NCI-H2171 (cell line): ENCODE measurements at regions not wholly inside any gene's neighbourhood (a gene's known extent, or its start where the extent isn't known, plus 50 kb on each side); places are given as distances from the start of the nearest gene placed in this dataset.

Experiments used
- DNase-seq: peaks from one replicate; lab custom pipeline; 2025; lab: John Stamatoyannopoulos, UW

DNA sequence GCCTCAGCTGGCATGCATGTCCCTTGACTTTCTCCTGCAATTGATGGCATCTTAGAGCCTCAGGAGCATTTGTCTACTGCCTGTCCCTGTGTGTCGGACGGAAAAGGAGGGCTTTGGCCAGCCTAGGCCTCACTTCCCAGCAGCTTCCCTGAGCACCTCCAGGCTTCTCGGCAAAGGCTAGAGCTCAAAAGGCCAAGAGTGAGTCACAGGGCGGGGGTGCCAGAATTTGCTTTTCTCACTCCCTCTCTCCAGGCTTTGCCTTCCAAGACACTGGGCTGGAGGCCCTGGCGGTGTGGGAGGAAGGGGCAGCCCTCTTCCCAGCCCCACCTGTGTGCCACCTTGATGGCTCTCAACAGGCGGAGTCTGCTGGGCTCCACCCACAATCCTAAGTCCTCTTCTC, 107.3 kb upstream of the MAF start:
- no peak for DNase-seq

DNA sequence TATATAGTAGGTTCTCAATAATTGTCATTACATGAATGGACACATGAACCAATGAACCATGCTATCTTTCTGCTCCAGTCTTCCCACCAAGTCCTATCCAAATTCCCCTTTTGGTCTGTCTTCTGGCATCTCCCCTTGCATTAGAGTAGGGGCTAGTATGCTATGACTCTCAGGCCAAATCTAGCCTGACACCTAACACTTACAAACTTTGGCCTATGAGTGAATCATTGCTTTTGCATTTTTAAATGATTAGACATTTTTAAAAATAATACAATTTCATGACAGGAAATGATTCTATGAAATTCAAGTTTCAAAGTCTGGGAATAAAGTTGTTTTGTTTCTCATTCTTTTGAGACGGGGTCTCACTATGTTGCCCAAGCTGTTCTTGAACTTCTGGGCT, 102.5 kb upstream of the MAF start:
- no peak for DNase-seq

DNA sequence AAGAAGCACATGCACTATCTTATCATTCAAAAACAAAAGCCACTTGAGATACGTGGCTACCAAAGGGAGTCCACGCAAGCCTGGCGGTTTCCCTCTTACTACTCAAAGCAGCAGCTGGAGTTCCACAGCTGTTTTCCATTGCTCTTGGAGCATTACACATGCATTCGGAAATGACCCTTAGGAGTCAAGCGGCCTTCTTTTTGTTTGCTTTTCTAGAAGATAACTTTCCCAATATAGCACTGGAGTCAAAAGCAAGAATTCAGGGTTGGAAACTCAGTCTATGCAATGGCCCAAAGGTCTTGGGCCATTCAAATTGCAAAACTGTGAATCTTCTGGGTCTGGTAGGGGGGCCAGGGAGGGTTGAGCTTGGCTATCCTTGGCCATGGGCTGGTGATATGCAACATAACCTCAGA, 97.8 kb upstream of the MAF start:
- no peak for DNase-seq

DNA sequence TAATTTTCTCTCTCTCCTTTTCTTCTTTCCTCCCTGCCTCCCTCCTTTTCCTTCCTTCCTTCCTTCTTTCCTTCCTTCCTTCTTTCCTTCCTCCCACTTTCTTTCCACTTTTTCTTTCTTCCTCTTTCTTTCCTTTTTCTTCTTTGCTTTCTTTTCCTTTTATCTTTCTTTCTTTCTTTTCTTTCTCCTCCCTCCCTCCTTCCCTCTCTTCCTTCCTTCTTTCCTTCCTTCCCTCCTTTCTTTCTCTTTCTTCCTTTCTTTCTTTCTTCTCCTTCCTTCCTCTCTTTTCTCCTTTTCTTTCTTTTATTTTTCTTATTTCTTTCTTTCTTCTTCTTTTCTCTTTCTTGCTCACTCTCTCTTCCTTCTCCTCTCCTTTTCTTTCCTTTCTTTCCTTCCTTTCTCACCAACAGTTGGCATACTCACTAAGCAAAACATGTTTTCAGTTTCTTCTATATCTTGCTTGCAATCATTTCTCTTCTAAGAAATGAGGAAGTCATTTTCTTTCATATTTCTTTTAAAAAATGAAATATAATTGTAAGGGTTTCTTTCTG, 97.1 kb upstream of the MAF start:
- no peak for DNase-seq

DNA sequence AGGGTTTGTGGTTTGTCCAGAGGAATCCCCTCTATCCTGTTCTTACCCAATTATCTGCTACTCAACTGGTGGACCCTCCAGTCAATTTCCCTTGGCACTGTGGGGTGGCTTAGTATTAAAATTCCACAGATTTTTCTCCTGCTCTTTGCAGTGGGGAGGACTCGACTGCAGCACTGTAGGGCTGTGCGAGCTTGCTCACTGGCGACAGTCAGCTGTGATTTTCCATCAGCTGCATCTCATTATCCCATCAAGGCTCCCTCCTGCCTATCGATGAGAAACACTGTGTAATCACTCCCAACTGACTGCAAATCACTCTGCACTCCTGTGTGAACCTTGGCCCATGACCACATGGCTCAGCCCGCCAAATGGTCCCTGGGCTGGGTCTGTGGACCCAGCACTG, 90.5 kb upstream of the MAF start:
- DNase-seq, result no peak

DNA sequence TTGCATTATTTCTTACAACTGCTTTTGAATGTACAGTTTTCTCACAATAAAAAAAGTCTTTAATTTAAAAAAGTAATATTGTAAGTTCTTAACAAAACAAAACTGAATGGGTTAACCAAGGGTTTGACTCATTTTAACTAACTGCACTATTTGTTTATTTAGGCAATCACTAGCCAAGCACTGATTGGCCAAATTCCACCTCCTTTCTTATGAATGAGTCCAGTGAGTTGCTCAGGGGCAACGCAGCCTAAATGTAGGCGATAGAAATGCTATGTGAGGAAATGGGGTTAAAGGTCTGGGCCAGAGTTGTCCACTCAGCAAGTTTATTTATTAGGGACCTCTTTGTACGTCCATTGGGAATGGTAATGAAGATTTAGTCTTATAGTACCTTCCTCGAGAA, 89.6 kb upstream of the MAF start:
- DNase-seq, result no peak

DNA sequence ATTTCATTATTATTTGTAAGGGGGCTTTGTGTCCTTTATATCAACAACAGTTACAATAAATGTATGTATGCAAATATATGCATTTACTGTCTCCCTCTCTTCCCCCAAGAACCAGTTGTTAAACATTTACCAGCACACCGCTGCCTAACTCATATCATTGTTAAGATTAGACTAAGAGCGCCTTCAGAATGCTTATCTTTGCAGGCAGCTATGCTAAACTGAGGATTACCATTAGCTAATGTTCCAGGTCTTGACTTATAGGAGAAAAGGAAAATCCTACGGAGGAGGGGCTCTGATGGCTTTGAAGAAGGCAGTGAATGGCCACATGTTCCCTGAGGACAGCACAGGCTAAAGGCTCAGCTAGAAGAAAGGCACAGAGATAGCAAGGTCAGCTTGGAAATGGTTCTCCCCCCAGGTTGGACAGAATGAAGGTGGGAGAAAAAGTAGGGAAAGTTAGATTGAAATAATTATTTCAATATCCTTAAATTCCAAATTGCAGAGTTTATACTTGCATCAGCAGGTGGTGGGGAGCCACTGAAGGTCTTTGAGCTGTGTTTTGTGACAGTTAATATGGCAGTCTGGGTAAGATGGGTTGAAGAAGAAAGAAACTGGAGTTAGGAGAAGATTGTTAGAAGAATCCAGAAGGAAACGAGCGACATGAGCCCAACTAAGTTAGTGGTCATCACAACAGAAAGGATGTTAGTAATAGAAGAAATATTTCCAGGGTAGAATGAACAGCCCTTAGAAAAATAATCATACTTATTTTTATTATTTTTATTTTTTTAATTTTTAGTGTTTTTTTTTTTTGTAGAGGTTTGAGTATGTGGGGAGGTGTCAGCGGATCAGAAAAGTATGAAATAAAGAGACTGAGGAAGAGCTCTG, 87.0 kb upstream of the MAF start:
- no peak for DNase-seq

DNA sequence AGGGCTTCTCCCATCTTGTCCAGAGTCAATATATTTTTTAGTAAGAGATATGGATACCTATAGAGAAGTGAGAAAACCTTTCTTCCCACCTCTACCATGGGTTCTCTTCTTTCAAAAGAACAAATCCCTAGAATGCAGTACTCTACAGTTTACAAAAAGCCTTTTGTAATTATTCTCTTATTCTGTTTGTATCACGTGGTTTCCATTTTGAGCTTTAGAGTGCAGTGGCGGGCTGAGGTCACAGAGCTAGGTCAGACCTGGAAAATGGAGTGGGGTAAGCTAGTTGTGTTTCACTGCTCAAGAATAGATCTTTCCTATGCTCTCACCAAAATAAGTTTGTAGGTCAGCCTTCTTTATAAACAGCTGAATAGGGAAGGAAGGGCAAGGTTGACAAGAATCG, 85.3 kb upstream of the MAF start:
- DNase-seq, result no peak

DNA sequence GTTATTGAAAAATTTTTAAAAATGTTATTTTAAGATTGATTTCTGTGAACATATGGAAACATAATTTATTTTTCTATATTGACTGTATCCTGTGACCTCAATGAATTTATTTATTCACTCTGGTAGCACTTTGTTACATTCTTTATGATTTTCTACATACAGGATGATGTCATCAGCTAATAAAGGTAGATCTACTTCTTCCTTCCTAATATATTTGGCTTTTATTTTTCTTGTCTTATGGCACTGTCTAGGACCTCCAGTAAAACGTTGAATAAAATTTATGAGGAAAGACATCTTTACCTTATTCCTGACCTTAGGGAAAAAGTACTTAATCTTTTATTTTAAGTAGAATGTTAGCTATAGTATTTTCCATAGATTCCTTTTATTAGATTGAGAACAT, 78.8 kb upstream of the MAF start:
- DNase-seq, result no peak

DNA sequence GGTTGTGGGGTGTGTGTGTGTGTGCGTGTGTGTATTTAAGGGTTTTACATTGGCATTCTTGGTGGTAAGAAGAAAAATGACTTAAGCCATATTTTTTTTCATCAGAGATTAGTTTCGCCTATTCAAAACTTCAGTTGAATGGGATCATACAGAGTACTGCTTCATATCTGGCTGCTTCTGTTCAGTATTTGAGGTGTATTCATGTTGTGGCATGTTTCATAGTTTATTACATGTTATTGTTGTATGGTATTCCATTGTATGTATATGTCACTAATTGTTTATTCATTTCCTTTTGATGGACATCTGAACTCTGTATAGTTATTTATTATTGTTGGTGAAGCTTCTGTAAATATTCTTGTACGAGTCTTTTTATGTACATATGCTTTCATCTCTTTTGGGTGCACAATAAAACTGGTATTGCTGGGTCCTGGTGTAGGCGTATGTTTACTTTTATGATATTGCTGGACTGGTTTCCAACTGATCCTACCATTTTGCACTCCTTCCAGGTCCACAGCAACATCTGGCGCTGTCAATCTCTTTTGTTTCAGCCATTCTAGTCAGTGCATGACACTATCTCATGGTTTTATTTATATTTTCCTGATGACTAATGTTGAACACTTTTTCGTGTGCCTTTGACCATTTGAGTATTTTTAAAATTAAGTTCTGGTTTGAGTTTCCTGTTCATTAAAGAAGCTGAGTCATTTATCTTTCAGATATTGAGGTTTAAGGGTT, 77.4 kb upstream of the MAF start:
- DNase-seq, result no peak

DNA sequence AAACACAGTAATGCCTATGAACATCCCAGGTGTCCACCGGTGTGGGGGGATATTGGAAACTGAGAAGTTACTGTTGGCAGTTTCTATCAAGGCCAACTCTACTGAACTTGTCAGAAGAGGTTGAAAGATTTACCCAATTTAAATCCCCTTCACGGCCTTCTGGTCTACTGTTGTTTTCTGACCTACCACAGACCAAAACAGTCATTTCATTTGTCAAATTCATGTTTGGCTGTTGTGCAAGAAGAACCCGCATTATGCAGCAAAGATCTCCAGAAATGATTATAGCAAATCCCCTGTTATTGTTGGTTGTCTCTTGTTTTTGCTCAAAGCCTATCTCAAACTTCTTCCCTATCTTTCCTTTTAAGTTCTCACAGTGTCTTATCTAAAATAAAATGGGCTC, 73.1 kb upstream of the MAF start:
- no peak for DNase-seq

DNA sequence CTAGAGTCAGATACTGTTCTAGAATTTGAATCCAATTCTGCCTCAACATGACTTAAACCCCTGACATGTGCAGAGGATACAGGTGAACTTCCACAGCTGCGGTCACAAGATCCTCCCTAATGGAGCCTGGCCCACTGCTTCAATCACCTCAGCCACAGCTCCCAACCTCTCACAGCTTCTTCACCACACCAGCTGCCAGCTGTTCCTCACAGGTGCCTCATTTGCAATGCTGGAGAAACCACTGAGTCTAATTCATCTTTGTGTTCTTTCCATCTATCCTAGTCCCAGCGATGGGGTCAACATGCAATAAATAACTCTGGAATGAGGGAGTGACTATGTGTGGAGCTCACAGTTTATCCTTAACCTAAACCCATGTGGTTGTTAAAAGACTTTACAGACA, 72.0 kb upstream of the MAF start:
- DNase-seq, result no peak

DNA sequence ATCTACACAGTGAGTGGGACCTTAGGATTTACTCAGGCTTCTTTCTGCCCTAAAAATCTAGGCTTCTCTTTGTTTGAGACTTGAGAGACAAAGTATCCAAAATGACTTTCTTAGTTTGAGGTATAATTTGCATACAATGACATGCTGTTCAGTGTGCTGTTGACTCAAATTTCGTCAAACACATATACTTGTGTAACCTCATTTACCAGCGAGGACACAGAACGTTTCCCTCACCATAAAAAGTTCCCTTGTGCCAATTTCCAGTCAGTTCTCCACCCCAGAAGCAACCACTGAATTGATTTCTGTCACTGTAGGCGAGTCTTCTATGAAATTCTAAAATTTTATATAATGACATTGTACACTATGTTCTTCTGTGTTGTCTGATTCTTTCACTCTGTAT, 68.0 kb upstream of the MAF start:
- no peak for DNase-seq

DNA sequence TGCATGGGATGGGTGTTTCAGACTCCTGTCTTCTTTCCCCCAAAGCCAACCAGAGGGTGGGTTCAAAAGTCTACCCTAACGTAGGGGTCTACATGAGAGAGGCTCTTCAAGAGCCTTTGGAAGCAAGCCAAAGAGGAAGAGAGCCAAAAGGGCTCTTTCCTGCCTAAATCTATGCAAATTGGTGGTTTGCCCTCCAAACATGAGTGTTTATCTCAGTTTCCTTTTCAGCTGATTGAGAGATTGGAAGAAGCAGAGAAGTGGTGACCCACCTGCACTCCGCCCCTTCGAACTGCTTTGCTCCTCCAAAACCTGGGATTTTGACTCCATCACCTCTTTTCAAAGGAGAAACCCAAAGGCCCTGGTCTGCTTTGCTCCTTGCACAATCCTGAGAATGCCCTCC, 65.4 kb upstream of the MAF start:
- no peak for DNase-seq

DNA sequence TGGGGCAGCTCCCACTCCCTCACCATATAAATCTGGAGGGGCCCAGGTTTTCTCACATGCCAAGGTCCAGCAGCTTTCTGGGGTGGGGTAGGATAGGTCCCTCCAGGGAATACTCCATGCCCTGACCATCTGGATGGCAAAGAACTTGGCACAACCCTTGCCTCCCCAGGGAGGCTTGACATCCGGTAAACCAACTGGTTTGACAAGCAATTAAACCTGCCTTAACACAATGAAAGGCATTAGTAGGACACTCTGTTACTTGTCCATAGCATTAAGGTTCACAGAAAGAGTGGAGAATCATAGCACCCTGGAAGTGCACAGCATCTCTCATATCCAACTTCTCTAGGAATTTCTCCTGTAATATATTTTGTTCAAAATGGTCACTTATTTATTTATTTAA, 63.9 kb upstream of the MAF start:
- no peak for DNase-seq

DNA sequence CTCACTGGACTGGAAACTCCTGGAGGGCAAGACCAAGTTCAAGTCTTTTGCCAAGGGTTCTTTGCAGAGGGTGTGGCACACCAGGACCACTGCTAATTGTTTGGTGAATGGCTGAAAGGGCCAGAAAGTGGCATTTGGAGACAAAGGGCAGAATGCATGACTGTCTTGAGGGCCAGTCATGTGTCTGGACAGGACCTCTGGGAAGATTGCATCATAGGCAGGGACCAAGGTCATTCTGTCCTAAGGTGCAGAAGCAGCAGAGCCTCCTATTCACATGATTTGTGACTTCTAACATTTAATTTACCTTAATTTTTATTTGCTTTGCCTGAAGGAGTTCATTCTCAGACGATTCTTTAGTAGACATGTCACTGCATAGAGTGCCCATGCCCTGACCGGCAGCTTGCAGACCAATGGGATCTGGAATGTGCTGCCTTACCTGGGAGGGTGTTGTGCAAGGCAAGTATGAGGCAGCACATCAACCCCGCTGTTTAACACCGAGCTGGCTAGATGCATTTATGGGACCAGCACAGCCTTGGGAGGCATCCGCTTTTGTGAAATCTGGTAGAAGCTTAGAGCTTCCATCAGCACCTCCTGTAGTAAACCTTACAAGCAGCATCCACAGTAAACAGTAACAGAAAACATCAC, 62.3 kb upstream of the MAF start:
- no peak for DNase-seq

DNA sequence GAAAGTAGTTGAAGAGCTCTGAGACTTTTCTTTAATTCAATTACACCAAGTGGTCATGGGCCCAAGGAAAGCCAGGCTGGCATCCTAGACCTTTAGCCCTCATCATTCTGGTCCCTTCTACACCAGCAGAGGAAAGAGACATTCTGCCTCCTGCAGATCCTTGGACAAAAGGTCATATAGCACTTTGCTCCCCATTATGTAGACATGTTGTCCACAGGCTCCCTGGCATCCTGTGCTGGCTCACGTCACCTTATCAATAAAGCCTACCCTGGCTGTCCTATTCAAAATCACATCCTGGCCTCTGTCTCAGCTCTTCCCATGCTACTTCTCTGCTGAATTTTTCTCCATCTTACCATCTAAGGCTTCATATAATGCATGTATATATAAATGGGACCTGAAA, 61.6 kb upstream of the MAF start:
- no peak for DNase-seq

DNA sequence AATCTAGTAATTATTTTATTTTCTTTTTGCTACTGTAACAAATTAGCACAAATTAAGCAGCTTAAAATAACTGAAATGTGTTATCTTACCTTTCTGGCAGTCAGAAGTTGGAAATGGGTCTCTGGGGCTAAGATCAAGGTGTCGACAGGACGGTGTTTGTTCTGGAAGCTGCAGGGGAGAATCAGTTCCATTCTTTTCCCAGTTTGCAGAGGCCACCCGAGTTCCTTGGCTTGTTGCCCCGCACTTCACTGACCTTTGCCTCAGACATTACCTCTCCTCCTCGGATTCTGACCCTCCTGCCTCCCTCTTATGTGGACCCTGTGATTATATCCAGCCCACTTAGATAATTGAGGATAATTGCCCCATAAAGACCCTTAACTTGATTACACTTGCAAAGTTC, 61.0 kb upstream of the MAF start:
- no peak for DNase-seq

DNA sequence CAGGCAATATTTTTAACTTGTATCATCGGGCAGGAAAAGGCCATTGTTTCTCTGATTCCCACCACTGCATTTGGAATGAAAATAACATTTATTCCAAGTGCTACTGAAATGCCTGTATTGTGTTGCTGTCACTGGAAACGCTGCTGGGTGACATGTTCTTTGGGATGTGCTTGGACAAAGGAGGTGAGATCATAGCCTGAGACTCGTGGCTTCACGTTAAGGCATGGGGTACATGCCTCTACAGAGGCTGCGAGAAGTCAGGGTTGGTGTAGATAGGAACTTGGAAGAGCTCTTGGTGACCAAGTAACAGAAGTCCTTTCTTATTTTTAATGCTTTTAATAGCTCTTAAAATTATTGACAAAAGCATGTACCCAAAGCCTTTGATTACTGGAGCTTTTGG, 58.8 kb upstream of the MAF start:
- no peak for DNase-seq

DNA sequence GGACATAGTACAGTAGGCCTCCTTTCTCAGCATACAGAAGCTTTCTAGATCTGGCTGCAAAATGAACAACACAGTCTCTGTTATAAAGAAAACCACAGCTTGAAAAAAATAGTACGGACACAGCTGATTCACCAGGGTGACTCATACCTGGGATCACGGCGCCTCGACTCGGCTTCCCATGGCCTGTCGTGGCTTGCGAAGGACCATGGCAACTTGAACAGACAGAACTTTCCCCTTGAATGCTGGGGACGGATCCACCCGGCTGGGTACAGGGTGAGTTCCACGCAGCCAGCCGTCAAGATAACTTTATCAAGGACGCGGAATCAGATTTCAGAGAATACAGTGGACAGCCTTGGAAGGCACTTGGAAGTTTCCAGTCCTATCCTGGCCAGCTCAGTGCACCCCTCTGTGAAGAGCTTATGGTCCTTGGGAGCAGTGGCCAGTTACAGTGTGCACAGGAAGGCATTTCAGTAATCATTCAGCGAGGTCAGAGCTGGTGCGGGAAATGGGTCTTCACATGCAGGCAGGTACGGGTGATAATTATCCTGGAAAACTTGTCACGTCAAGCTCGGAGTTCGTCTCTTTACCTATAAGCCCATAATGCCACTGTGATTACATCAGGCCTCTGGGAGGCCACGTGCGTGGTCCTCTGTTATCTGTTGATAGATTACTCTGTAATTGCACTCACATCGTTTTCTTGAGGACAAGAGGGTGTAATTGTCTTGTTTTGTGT, 57.9 kb upstream of the MAF start:
- no peak for DNase-seq

DNA sequence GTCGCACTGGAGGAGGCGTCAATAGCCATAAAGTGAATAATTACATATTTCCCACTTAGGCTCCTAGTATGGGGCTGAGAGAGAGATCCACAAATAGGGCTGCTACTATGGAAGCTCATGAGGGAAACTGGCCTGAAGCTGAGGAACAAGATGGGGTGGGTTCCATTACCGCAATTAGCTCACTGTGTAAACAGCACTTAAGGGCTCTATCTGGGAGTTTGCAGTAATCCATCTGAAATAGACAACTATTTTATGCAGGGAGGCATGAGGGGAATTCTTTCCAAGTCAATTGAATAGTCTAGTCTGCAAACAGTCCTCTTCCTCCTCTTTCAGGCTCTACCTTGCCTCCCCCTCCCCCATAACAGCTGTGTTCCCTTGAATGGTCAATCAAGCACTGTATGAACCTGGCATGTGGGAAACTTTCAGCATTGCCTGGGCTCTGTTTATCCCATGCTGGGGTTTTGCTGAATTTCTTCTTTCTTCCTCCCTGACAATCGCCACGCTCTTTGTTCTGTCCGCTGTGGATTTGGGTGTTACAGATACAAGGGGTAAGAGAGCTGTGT, 56.1 kb upstream of the MAF start:
- no peak for DNase-seq

DNA sequence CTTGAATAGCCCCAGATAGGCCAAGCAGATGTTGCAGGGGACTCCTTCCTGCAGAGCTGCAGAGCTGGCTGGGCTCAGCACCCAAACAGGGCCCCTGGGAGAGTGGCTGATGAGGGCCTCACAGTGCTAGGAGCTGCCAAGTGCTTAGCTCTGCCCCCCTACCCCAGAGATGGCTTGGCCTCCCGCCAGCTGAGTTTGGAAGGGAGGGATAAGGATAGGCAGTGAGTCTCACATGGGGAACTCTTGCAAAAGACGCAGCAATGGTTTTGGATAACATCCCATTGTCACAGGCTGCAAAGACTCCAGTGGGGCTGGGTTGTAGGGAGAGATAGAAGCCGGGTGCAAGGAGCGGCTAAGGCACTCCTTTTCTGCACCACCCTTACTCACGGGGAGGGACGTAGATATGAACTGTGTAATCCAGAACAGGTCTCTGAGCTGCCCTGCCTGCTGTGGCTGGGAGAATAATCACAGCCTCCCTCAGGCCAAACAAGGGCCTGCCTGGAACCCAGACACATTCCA, 52.9 kb upstream of the MAF start:
- peak; percentile 30 for DNase-seq
